SK-N-SH (cell line): ENCODE measurements at regions not wholly inside any gene's neighbourhood (a gene's known extent, or its start where the extent isn't known, plus 50 kb on each side); places are given as distances from the start of the nearest gene placed in this dataset.

Source experiments
- CTCF ChIA-PET: fragments of 300-600, 350-600 bp; formaldehyde crosslinking; extraction: SDS; loops from one replicate; lab custom pipeline; 2021; lab: Yijun Ruan, JAX
- POLR2A ChIA-PET: fragments of 350-600 bp; sonication (Branson Sonifier 250); formaldehyde crosslinking; extraction: SDS; loops from one replicate; lab custom pipeline; 2020; ENCODE audit warnings: antibody characterized with exemption, inconsistent platforms; lab: Yijun Ruan, JAX
- DNase-seq: peaks from one replicate; pipeline ENCODE4 v3.0.0; 2012
- H2AFZ ChIP-seq: fragments of 200-600 bp; sonication (generic); 2 replicates; pipeline ENCODE4 v1.8.1; 2016; ENCODE audit warnings: antibody characterized with exemption, mild to moderate bottlenecking, low read depth
- H3F3A ChIP-seq: fragments of 200-600 bp; sonication (generic); replicated peaks from 2 replicates; pipeline ENCODE3; 2016; ENCODE audit warnings: antibody characterized with exemption, mild to moderate bottlenecking; ENCODE audit not compliant: insufficient read depth
- H3K27ac ChIP-seq, 2 experiments: fragments of 200-500 bp in 1 of 2; fragments of 200-600 bp in 1 of 2; sonication (Bioruptor generic) in 1 of 2; sonication (generic), shearing (Covaris generic) in 1 of 2; 2 replicates each; pipeline versions ENCODE4 v1.5.1 to v1.6.1; 2014 to 2016; ENCODE audit warnings: low read depth in 2 of 2, inconsistent platforms in 1 of 2, low read length in 1 of 2, mild to moderate bottlenecking in 1 of 2, mixed read lengths in 1 of 2
- H3K27me3 ChIP-seq: fragments of 200-600 bp; sonication (generic), shearing (Covaris generic); 2 replicates; pipeline ENCODE4 v1.6.1; 2016; ENCODE audit warnings: mixed run types; ENCODE audit not compliant: insufficient read depth
- H3K36me3 ChIP-seq, 2 experiments: fragments of 200-500 bp in 1 of 2; fragments of 200-600 bp in 1 of 2; sonication (Bioruptor generic) in 1 of 2; sonication (generic) in 1 of 2; replicated peaks in 1 of 2; 2 replicates each; pipeline versions ENCODE3 to v1.5.1; 2014 to 2016; ENCODE audit warnings: low read length in 1 of 2, mild to moderate bottlenecking in 1 of 2; ENCODE audit not compliant: insufficient read depth in 2 of 2, control insufficient read depth in 1 of 2
- H3K4me1 ChIP-seq, 2 experiments: fragments of 200-500 bp in 1 of 2; fragments of 200-600 bp in 1 of 2; sonication (Bioruptor generic) in 1 of 2; sonication (generic), shearing (Covaris generic) in 1 of 2; 2 replicates each; pipeline versions ENCODE4 v1.5.1 to v1.6.1; 2014 to 2016; ENCODE audit warnings: low read depth in 1 of 2, low read length in 1 of 2, mixed run types in 1 of 2; ENCODE audit not compliant: insufficient read depth in 2 of 2, control insufficient read depth in 1 of 2
- H3K4me2 ChIP-seq: fragments of 200-600 bp; sonication (generic), shearing (Covaris generic); 2 replicates; pipeline ENCODE4 v1.6.1; 2017; ENCODE audit warnings: mixed run types
- H3K4me3 ChIP-seq, 2 experiments: fragments of 200-500 bp in 1 of 2; fragments of 200-600 bp in 1 of 2; sonication (Bioruptor generic) in 1 of 2; sonication (generic), shearing (Covaris generic) in 1 of 2; 2 replicates each; pipeline versions ENCODE4 v1.5.1 to v1.8.1; 2014 to 2016; ENCODE audit warnings: low read depth in 2 of 2, inconsistent platforms in 1 of 2, low read length in 1 of 2, mild to moderate bottlenecking in 1 of 2, mixed read lengths in 1 of 2, moderate library complexity in 1 of 2
- H3K79me2 ChIP-seq: fragments of 200-600 bp; sonication (generic); 2 replicates; pipeline ENCODE4 v1.8.1; 2017; ENCODE audit warnings: mild to moderate bottlenecking; ENCODE audit not compliant: insufficient read depth
- H3K9ac ChIP-seq: fragments of 200-600 bp; sonication (generic); 2 replicates; pipeline ENCODE4 v1.6.1; 2017; ENCODE audit warnings: mixed run types
- H3K9me2 ChIP-seq: fragments of 200-600 bp; sonication (generic); 2 replicates; pipeline ENCODE4 v1.6.1; 2017; ENCODE audit warnings: mixed run types
- H3K9me3 ChIP-seq: fragments of 200-600 bp; sonication (generic); 2 replicates; pipeline ENCODE4 v1.6.1; 2017; ENCODE audit warnings: mixed run types, mild to moderate bottlenecking, moderate library complexity
- H4K20me1 ChIP-seq: fragments of 200-600 bp; sonication (generic); 2 replicates; pipeline ENCODE4 v1.6.1; 2017; ENCODE audit warnings: mild to moderate bottlenecking, mixed run types; ENCODE audit not compliant: insufficient read depth
- CHD2 ChIP-seq: fragments of 150-350 bp; IDR thresholded peaks from 2 replicates; pipeline ENCODE4 v1.6.1; 2018; ENCODE audit warnings: low read length; ENCODE audit not compliant: partially characterized antibody
- CTCF ChIP-seq: fragments of 200-600 bp; sonication (generic); IDR thresholded peaks from 2 replicates; pipeline ENCODE4 v1.6.1; 2017; ENCODE audit warnings: antibody characterized with exemption, mild to moderate bottlenecking, moderate library complexity
- ELF1 ChIP-seq: IDR thresholded peaks from 2 replicates; pipeline ENCODE4 v1.4.0; 2012
- EP300 ChIP-seq, 2 experiments: IDR thresholded peaks; 2 replicates each; pipeline versions ENCODE4 v1.4.0 to v1.6.1; 2012; ENCODE audit warnings: borderline replicate concordance in 1 of 2, low read depth in 1 of 2, low read length in 1 of 2
- FOSL2 ChIP-seq: IDR thresholded peaks from 2 replicates; pipeline ENCODE4 v1.4.0; 2012; ENCODE audit warnings: low read depth, mild to moderate bottlenecking, moderate library complexity, borderline replicate concordance
- FOXM1 ChIP-seq: IDR thresholded peaks from 2 replicates; pipeline ENCODE4 v1.4.0; 2012; ENCODE audit warnings: low read depth, mild to moderate bottlenecking
- GABPA ChIP-seq: IDR thresholded peaks from 2 replicates; pipeline ENCODE4 v1.4.0; 2012; ENCODE audit warnings: low read depth, mild to moderate bottlenecking
- GATA2 ChIP-seq: sonication (generic); formaldehyde crosslinking; IDR thresholded peaks from 2 replicates; pipeline ENCODE4 v1.5.0; 2020; ENCODE audit warnings: mild to moderate bottlenecking, missing genetic modification reagents
- IRF3 ChIP-seq: fragments of 150-350 bp; IDR thresholded peaks from 2 replicates; pipeline ENCODE4 v1.6.1; 2016; ENCODE audit warnings: mild to moderate bottlenecking, low read depth, low read length
- JUND ChIP-seq: IDR thresholded peaks from 2 replicates; pipeline ENCODE4 v1.4.0; 2012
- MEF2A ChIP-seq: IDR thresholded peaks from 2 replicates; pipeline ENCODE4 v1.4.0; 2012; ENCODE audit warnings: low read depth, borderline replicate concordance
- MXI1 ChIP-seq: IDR thresholded peaks from 2 replicates; pipeline ENCODE4 v1.6.1; 2012; ENCODE audit warnings: mild to moderate bottlenecking, low read depth, low read length, improper control_type of control experiment
- PBX3 ChIP-seq: IDR thresholded peaks from 2 replicates; pipeline ENCODE4; 2012
- RCOR1 ChIP-seq: fragments of 150-350 bp; IDR thresholded peaks from 2 replicates; pipeline ENCODE4 v1.6.1; 2017; ENCODE audit warnings: antibody characterized with exemption, low read length
- RFX5 ChIP-seq: IDR thresholded peaks from 2 replicates; pipeline ENCODE4 v1.6.1; 2012; ENCODE audit warnings: mild to moderate bottlenecking, improper control_type of control experiment, low read length
- SIN3A ChIP-seq: IDR thresholded peaks from 2 replicates; pipeline ENCODE4 v1.6.1; 2012; ENCODE audit warnings: low read depth, mild to moderate bottlenecking, low read length, moderate library complexity, borderline replicate concordance
- SMC3 ChIP-seq: IDR thresholded peaks from 2 replicates; pipeline ENCODE4 v1.6.1; 2012; ENCODE audit warnings: low read depth, low read length, improper control_type of control experiment
- TAF1 ChIP-seq: IDR thresholded peaks from 2 replicates; pipeline ENCODE4 v1.6.1; 2012; ENCODE audit warnings: low read depth, mild to moderate bottlenecking, low read length, moderate library complexity, borderline replicate concordance
- TCF12 ChIP-seq: IDR thresholded peaks from 2 replicates; pipeline ENCODE4 v1.4.0; 2012
- TEAD4 ChIP-seq: IDR thresholded peaks from 2 replicates; pipeline ENCODE4 v1.4.0; 2012; ENCODE audit warnings: mild to moderate bottlenecking, borderline replicate concordance; ENCODE audit not compliant: insufficient read depth
- USF2 ChIP-seq: fragments of 150-350 bp; IDR thresholded peaks from 2 replicates; pipeline ENCODE4 v1.6.1; 2017; ENCODE audit warnings: antibody characterized with exemption, low read length, low read depth, borderline replicate concordance
- ZBTB33 ChIP-seq: IDR thresholded peaks from 2 replicates; pipeline ENCODE4 v1.4.0; 2012; ENCODE audit warnings: low read depth, borderline replicate concordance
- whole genome bisulfite sequencing: methylation state at CpG from one replicate; pipeline ENCODE4 v1.1.6; 2017; ENCODE audit warnings: low lambda C conversion rate; 5-methylcytosine and 5-hydroxymethylcytosine counted together

GRCh38 chr2:53438100-53438499, 329.5 kb upstream of the CHAC2 start:
- DNase-seq = no peak
- 0% methylated on average over 1 of the region's 1 CpG for WGBS
- Histone ChIP-seq H3K4me3 (no peak overlapping the region), H3K4me1 (no peaks in the 10 kb centered on the region), H3K27ac (no peak overlapping the region), H3K9me2 (no peaks in the 10 kb centered on the region), H3K27me3 (no peaks in the 10 kb centered on the region), H4K20me1 (no peaks in the 10 kb centered on the region), H3K9ac (no peak overlapping the region), H2AFZ (no peak overlapping the region), H3F3A (no peaks in the 10 kb centered on the region), H3K36me3 (no peaks in the 10 kb centered on the region), H3K4me2 (no peak overlapping the region), H3K79me2 (no peaks in the 10 kb centered on the region), H3K9me3 (no peaks in the 10 kb centered on the region)
- ChIA-PET POLR2A (no interaction called here), CTCF (no interaction called here)
- TF ChIP-seq FOXM1 (no peak), USF2 (no peak), JUND (no peak), GABPA (no peak)

GRCh38 chr2:53437371-53437770, 330.2 kb upstream of the CHAC2 start:
- no peaks in the 10 kb centered on the region for H4K20me1 ChIP-seq
- no peak overlapping the region for H3K4me2 ChIP-seq
- WGBS = 18% methylated on average over 2 of the region's 2 CpGs
- no peak overlapping the region for H3K27ac ChIP-seq
- H3K79me2 ChIP-seq = no peaks in the 10 kb centered on the region
- CTCF ChIA-PET = no interaction called here
- H3K4me1 ChIP-seq = no peaks in the 10 kb centered on the region
- H3K27me3 ChIP-seq = no peaks in the 10 kb centered on the region
- no peak overlapping the region for H2AFZ ChIP-seq
- H3K9me2 ChIP-seq = no peaks in the 10 kb centered on the region
- POLR2A ChIA-PET = no interaction called here
- H3K36me3 ChIP-seq = no peaks in the 10 kb centered on the region
- TF ChIP-seq PBX3 (no peak), FOSL2 (no peak), TEAD4 (no peak), TCF12 (no peak), SIN3A (no peak), MXI1 (no peak), MEF2A (no peak), JUND (no peak), EP300 (IDR thresholded peaks at IDR 0.05; ENCODE audit: borderline replicate concordance in 1 of 2, low read depth in 1 of 2, low read length in 1 of 2) (no peak), GATA2 (no peak), RCOR1 (no peak), IRF3 (no peak), ELF1 (no peak), USF2 (no peak), TAF1 (no peak), RFX5 (no peak), CTCF (no peak), CHD2 (no peak), ZBTB33 (no peak), SMC3 (no peak)
- TF ChIP-seq, all 33 proteins: peak for 0
- Histone ChIP-seq H3K9ac (no peak overlapping the region), H3K4me3 (no peak overlapping the region), H3F3A (no peaks in the 10 kb centered on the region), H3K9me3 (no peaks in the 10 kb centered on the region)
- no peak for DNase-seq
